ENCODE measurements at regions not wholly inside any gene's neighbourhood (a gene's known extent, or its start where the extent isn't known, plus 50 kb on each side); places are given as distances from the start of the nearest gene placed in this dataset.

- TF ChIP-seq BCLAF1 (IDR thresholded peaks at IDR 0.05; ENCODE audit: borderline replicate concordance in 1 of 2, control insufficient read depth in 1 of 2, low read depth in 2 of 2, low read length in 1 of 2): no peak
Observed at GRCh38 chr10:61558188-61558587, 104.5 kb upstream of the CABCOCO1 start (continued).

DNA sequence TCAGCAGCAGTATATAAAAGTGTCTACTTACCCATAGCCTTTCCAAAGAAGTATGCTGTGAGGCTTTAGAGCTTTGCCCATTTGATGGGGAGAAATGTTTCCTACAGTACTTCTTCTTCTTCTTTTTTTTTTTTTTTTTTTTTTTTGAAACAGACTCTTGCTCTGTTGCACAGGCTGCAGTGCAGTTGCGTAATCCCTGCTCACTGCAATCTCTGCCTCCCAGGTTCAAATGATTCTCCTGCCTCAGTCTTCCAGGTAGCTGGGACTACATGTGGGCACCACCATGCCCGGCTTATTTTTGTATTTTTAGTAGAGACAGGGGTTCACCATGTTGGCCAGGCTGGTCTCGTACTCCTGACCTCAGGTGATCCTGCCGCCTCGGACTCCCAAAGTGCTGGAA, 101.7 kb upstream of the TMEM26 start:
- Histone ChIP-seq H3K36me3 (ENCODE audit: control insufficient read depth, insufficient read depth, low read length) (no peaks in the 10 kb centered on the region), H3K9me1 (ENCODE audit: control insufficient read depth, insufficient read depth, low read length) (no peaks in the 10 kb centered on the region), H3K4me1 (replicated peaks in 1 of 2; ENCODE audit: control insufficient read depth in 2 of 2, insufficient read depth in 2 of 2, low read length in 2 of 2) (no peaks in the 10 kb centered on the region), H3K9ac (ENCODE audit: insufficient read depth in 1 of 2, low read depth in 2 of 2, low read length in 2 of 2) (no peak overlapping the region), H3K4me3 (no peak overlapping the region), H4K20me1 (replicated peaks; ENCODE audit: control insufficient read depth, insufficient read depth, low read length) (no peaks in the 10 kb centered on the region), H2AFZ (ENCODE audit: low read depth, low read length) (no peak overlapping the region), H3K27me3 (ENCODE audit: control insufficient read depth in 2 of 2, insufficient read depth in 2 of 2, low read length in 2 of 2) (no peaks in the 10 kb centered on the region), H3K79me2 (ENCODE audit: control insufficient read depth, insufficient read depth, low read length) (no peaks in the 10 kb centered on the region), H3K27ac (ENCODE audit: extremely low read depth, low read depth, low read length) (no peak overlapping the region), H3K4me2 (ENCODE audit: insufficient read depth, low read length) (no peak overlapping the region), H3K9me3 (replicated peaks; ENCODE audit: control insufficient read depth, insufficient read depth, low read depth, low read length) (no peaks in the 10 kb centered on the region)
- ATAC-seq (no peak; the same call in 2 of the 3 replicates), FAIRE-seq (no peak), DNase-seq (ENCODE audit: extremely low read depth in 1 of 4, low spot score in 3 of 4) (no peak)
- intact Hi-C loops (cut with micrococcal nuclease) (no loop called here), in situ Hi-C loops (cut with MboI) (no loop called here)
- POLR2A ChIA-PET: no interaction called here
- BruUV-seq (replicated peaks): no TSS peak
- CTCF ChIA-PET (ENCODE audit: low intra/inter-chr PET ratio): no interaction called here
- WGBS (ENCODE audit: insufficient coverage, low coverage, missing lambda C conversion rate): 23% methylated on average over 5 of the region's 5 CpGs
- TF ChIP-seq, protein P1, sequence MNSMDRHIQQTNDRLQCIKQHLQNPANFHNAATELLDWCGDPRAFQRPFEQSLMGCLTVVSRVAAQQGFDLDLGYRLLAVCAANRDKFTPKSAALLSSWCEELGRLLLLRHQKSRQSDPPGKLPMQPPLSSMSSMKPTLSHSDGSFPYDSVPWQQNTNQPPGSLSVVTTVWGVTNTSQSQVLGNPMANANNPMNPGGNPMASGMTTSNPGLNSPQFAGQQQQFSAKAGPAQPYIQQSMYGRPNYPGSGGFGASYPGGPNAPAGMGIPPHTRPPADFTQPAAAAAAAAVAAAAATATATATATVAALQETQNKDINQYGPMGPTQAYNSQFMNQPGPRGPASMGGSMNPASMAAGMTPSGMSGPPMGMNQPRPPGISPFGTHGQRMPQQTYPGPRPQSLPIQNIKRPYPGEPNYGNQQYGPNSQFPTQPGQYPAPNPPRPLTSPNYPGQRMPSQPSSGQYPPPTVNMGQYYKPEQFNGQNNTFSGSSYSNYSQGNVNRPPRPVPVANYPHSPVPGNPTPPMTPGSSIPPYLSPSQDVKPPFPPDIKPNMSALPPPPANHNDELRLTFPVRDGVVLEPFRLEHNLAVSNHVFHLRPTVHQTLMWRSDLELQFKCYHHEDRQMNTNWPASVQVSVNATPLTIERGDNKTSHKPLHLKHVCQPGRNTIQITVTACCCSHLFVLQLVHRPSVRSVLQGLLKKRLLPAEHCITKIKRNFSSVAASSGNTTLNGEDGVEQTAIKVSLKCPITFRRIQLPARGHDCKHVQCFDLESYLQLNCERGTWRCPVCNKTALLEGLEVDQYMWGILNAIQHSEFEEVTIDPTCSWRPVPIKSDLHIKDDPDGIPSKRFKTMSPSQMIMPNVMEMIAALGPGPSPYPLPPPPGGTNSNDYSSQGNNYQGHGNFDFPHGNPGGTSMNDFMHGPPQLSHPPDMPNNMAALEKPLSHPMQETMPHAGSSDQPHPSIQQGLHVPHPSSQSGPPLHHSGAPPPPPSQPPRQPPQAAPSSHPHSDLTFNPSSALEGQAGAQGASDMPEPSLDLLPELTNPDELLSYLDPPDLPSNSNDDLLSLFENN (IDR thresholded peaks at IDR 0.05; ENCODE audit: low read depth in 2 of 2, low read length in 2 of 2): no peak
- TF ChIP-seq PHF21A (IDR thresholded peaks at IDR 0.05; ENCODE audit: borderline replicate concordance, low read depth) (no peak), CEBPB (tag; IDR thresholded peaks at IDR 0.05) (peak; percentile 92), CEBPG (CRISPR knock-in tag; IDR thresholded peaks at IDR 0.05) (peak; percentile 63), CEBPG (tag; conservative IDR thresholded peaks at IDR 0.05 in 1 of 2, IDR thresholded peaks at IDR 0.05 in 1 of 2) (peak; percentile 78 to 87), POU5F1 (IDR thresholded peaks at IDR 0.05; ENCODE audit: borderline replicate concordance, low read depth, low read length, partially characterized antibody) (no peak), POLR3A (IDR thresholded peaks at IDR 0.05; ENCODE audit: borderline replicate concordance, extremely low read depth, insufficient read depth, insufficient read length) (no peak), ZNF146 (CRISPR knock-in tag; IDR thresholded peaks at IDR 0.05; ENCODE audit: unreplicated experiment) (no peak), LEF1 (IDR thresholded peaks at IDR 0.05) (no peak), ZNF274 (IDR thresholded peaks at IDR 0.05; ENCODE audit: borderline replicate concordance, low read depth, low read length) (no peak)

All from K562 (cell line).